HepG2 (cell line): ENCODE measurements at regions not wholly inside any gene's neighbourhood (a gene's known extent, or its start where the extent isn't known, plus 50 kb on each side); places are given as distances from the start of the nearest gene placed in this dataset.

Experiments used
- ATAC-seq: fragments of 200-7000 bp; cut with Tn5 transposase; 3 replicates; pipeline ENCODE4 v1.9.1; 2020; ENCODE audit warnings: mild to moderate bottlenecking, moderate library complexity
- BruUV-seq: library from RNA; stranded (reverse); fragments of 400-500 nt; replicated peaks from 2 replicates; lab custom pipeline; 2021; lab: Mats Ljungman, UMichigan
- CTCF ChIA-PET: fragments of 300-600 bp; formaldehyde crosslinking; extraction: SDS; loops from one replicate; lab custom pipeline; 2021; ENCODE audit warnings: low total read pairs, inconsistent platforms, low intra/inter-chr PET ratio; lab: Yijun Ruan, JAX
- POLR2A ChIA-PET: fragments of 350-600 bp; sonication (Branson Sonifier 250); formaldehyde crosslinking; loops from one replicate; lab custom pipeline; 2020; ENCODE audit warnings: antibody characterized with exemption, inconsistent platforms; lab: Yijun Ruan, JAX
- DNase-seq: peaks from one replicate; pipeline ENCODE4 v3.0.0-alpha.2; 2015; ENCODE audit warnings: low spot score
- FAIRE-seq: peaks from 3 replicates; lab custom pipeline; 2011; peaks lifted over from hg19 to GRCh38; lab: Jason Lieb, UNC
- H2AFZ ChIP-seq: one replicate; pipeline ENCODE4 v1.6.1; 2011; ENCODE audit warnings: low read length, inconsistent platforms
- H3K27ac ChIP-seq: fragments of 300-600 bp; 3 replicates; pipeline ENCODE4 v1.8.0; 2011; ENCODE audit warnings: mixed run types, mild to moderate bottlenecking, mixed read lengths, low read length, inconsistent platforms; ENCODE audit not compliant: insufficient read depth; ENCODE audit errors: extremely low read length
- H3K27me3 ChIP-seq, 2 experiments: fragments of 200-600 bp in 1 of 2; 2 replicates in 1 of 2; 3 replicates in 1 of 2; pipeline versions ENCODE4 v1.6.0 to v1.8.0; 2011; ENCODE audit warnings: low read length in 2 of 2, mild to moderate bottlenecking in 2 of 2, moderate library complexity in 2 of 2, inconsistent platforms in 1 of 2; ENCODE audit not compliant: insufficient read depth in 2 of 2, control insufficient read depth in 1 of 2
- H3K36me3 ChIP-seq, 2 experiments: fragments of 200-600 bp in 1 of 2; replicated peaks in 1 of 2; 2 replicates in 1 of 2; 3 replicates in 1 of 2; pipeline versions ENCODE4 v1.5.1 to v1.8.0; 2011; ENCODE audit warnings: low read length in 2 of 2, inconsistent platforms in 1 of 2; ENCODE audit not compliant: insufficient read depth in 2 of 2, control insufficient read depth in 1 of 2
- H3K4me1 ChIP-seq: 2 replicates; pipeline ENCODE4 v1.5.1; 2012; ENCODE audit warnings: low read length, inconsistent platforms; ENCODE audit not compliant: insufficient read depth
- H3K4me2 ChIP-seq: 2 replicates; pipeline ENCODE4 v1.6.0; 2011; ENCODE audit warnings: low read depth, low read length, inconsistent platforms
- H3K4me3 ChIP-seq, 3 experiments: fragments of 200-600 bp in 1 of 3; sonication (generic), shearing (Covaris generic) in 1 of 3; replicated peaks in 1 of 3; 2 replicates each; pipeline ENCODE4 v1.5.1; 2011 to 2016; ENCODE audit warnings: low read length in 3 of 3, inconsistent platforms in 2 of 3, low read depth in 2 of 3, mild to moderate bottlenecking in 2 of 3, control low read depth in 1 of 3, mixed read lengths in 1 of 3; ENCODE audit not compliant: insufficient read depth in 1 of 3
- H3K79me2 ChIP-seq: one replicate; pipeline ENCODE4 v1.6.1; 2011; ENCODE audit warnings: low read length, inconsistent platforms; ENCODE audit not compliant: insufficient read depth
- H3K9ac ChIP-seq: 2 replicates; pipeline ENCODE4 v1.6.0; 2011; ENCODE audit warnings: mild to moderate bottlenecking, low read depth, low read length, inconsistent platforms; ENCODE audit not compliant: insufficient read depth
- H3K9me3 ChIP-seq: 2 replicates; pipeline ENCODE4 v1.5.1; 2012; ENCODE audit warnings: mild to moderate bottlenecking, low read length
- H4K20me1 ChIP-seq: 2 replicates; pipeline ENCODE4 v1.6.0; 2011; ENCODE audit warnings: inconsistent platforms, mild to moderate bottlenecking, low read length, moderate library complexity; ENCODE audit not compliant: insufficient read depth
- ATF7 ChIP-seq, 2 experiments: fragments of 450-650 bp in 1 of 2; sonication (generic) in 1 of 2; formaldehyde crosslinking in 1 of 2; IDR thresholded peaks; 2 replicates each; pipeline versions ENCODE4 v1.4.0 to v1.6.1; 2016 to 2020; ENCODE audit warnings: antibody characterized with exemption in 1 of 2, mild to moderate bottlenecking in 1 of 2, missing genetic modification reagents in 1 of 2
- CEBPB ChIP-seq: IDR thresholded peaks from 2 replicates; pipeline ENCODE4 v1.6.1; 2011; ENCODE audit warnings: low read depth, low read length, improper control_type of control experiment, borderline replicate concordance
- ISX ChIP-seq: sonication (generic); formaldehyde crosslinking; conservative IDR thresholded peaks from 2 replicates; pipeline ENCODE4 v1.5.0; 2020; ENCODE audit warnings: missing genetic modification reagents
- KDM6A ChIP-seq: IDR thresholded peaks from 2 replicates; pipeline ENCODE4 v1.6.1; 2016; ENCODE audit warnings: low read depth
- MAFK ChIP-seq, 2 experiments: IDR thresholded peaks in 1 of 2; conservative IDR thresholded peaks in 1 of 2; 2 replicates each; pipeline ENCODE4 v1.6.1; 2011; ENCODE audit warnings: improper control_type of control experiment in 2 of 2, low read length in 2 of 2
- ZMAT3 ChIP-seq: sonication (generic); formaldehyde crosslinking; conservative IDR thresholded peaks from 2 replicates; pipeline ENCODE4 v1.7.0; 2021; ENCODE audit warnings: missing genetic modification reagents
- ZNF232 ChIP-seq: sonication (generic); formaldehyde crosslinking; IDR thresholded peaks from 2 replicates; pipeline ENCODE4 v1.4.0; 2020; ENCODE audit warnings: missing genetic modification reagents, borderline replicate concordance
- WGBS: methylation state at CpG from one replicate; pipeline ENCODE4 v1.1.6; 2017; ENCODE audit warnings: low lambda C conversion rate; 5-methylcytosine and 5-hydroxymethylcytosine counted together
- in situ Hi-C: cut with HindIII; loops from 2 replicates; pipeline ENCODE4 v1.10.0; 2017; ENCODE audit warnings: low pct_unique_long_range_greater_than_20kb; ENCODE audit not compliant: extremely low pct_ligation_motif_present
- intact Hi-C: fragments of 100-400 bp; cut with micrococcal nuclease; formaldehyde crosslinking; loops from one replicate; pipeline ENCODE4 v1.10.0; 2022; ENCODE audit not compliant: unreplicated experiment
- TF ChIP-seq, protein P1 (sequence below): sonication (generic); formaldehyde crosslinking; IDR thresholded peaks from 2 replicates; pipeline ENCODE4 v1.5.0; 2020; ENCODE audit warnings: missing genetic modification reagents
- TF ChIP-seq, protein P2 (sequence below): sonication (generic); formaldehyde crosslinking; conservative IDR thresholded peaks from 2 replicates; pipeline ENCODE4 v1.8.0; 2022; ENCODE audit warnings: low read depth, missing genetic modification reagents

DNA sequence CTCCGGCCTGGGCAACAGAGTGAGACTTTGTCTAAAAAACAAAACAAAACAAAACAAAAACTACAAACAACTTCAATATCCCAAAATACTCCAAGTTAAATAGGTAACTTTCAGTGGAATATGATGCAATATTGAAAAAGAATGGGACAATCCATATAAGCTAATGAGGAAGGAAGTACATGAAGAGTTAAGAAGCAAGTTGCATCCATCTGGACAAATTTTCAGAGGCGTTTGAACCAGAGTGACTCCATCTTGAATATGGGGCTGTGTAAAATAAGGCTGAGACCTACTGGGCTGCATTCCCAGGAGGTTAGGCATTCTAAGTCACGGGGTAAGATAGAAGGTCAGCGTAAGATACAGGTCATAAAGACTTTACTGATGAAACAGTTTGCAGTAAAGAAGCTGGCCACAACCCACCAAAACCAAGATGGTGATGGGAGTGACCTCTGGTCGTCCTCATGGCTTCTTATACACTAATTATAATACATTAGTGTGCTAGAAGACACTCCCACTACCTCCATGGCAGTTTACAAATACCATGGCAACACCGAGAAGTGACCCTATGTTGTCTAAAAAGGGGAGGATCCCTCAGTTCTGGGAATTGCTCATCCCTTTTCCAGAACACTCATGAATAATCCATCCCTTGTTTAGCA, 58.1 kb upstream of the LCTL start:
- Histone ChIP-seq H3K27ac (no peak overlapping the region), H3K79me2 (no peaks in the 10 kb centered on the region), H2AFZ (no peak overlapping the region), H3K36me3 (no peaks in the 10 kb centered on the region), H3K27me3 (peaks cover 0 to 4% of the 10 kb centered on the region in 2 experiments; a peak in 2 of 5 replicates), H3K4me2 (no peak overlapping the region), H3K4me3 (no peak overlapping the region), H3K9me3 (no peaks in the 10 kb centered on the region), H3K4me1 (peaks cover 29% of the 10 kb centered on the region), H3K9ac (no peak overlapping the region), H4K20me1 (no peaks in the 10 kb centered on the region)
- ATAC-seq (no peak), DNase-seq (no peak), FAIRE-seq (no peak)
- BruUV-seq: no TSS peak
- intact Hi-C loops (no loop called here), in situ Hi-C loops (no loop called here)
- WGBS: 54% methylated on average over 6 of the region's 6 CpGs
- TF ChIP-seq, protein P1, sequence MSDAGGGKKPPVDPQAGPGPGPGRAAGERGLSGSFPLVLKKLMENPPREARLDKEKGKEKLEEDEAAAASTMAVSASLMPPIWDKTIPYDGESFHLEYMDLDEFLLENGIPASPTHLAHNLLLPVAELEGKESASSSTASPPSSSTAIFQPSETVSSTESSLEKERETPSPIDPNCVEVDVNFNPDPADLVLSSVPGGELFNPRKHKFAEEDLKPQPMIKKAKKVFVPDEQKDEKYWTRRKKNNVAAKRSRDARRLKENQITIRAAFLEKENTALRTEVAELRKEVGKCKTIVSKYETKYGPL (CRISPR knock-in tag): no peak
- TF ChIP-seq ATF7 (IDR thresholded peaks at IDR 0.05) (peak; percentile 51), ATF7 (CRISPR knock-in tag; IDR thresholded peaks at IDR 0.05) (no peak), ISX (CRISPR knock-in tag) (no peak), CEBPB (peak; percentile 49; the same call in 1 of the 2 replicates), MAFK (conservative IDR thresholded peaks at IDR 0.05 in 1 of 2, IDR thresholded peaks at IDR 0.05 in 1 of 2; ENCODE audit: low read length in 2 of 2) (no peak), KDM6A (CRISPR knock-in tag) (no peak), ZNF232 (CRISPR knock-in tag) (no peak)
- CTCF ChIA-PET: no interaction called here
- POLR2A ChIA-PET: interaction anchor here (0.6 kb wide), 1 partner anchor 120 kb away, joined by 3 read pairs; no protein-coding TSS in a partner anchor

DNA sequence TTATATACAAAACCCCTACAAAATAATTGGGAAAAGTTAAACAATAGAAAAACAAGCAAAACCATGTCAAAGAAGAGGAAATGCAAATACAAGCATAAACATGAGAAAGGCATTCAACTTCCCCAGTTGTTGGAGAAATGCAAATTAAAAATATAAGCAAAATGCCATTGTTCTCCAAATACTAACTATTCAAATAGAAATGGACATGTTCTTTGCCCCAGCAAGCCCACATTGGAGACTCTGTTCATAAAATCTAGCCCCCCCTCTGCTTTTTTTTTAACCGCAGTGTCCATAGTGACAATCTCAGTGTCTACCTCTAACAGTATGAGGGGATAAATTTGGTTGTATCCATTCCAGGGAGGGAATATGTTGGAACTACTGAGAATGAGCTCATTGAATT, 59.7 kb upstream of the LCTL start:
- Histone ChIP-seq H2AFZ (no peak overlapping the region), H3K36me3 (no peaks in the 10 kb centered on the region), H4K20me1 (no peaks in the 10 kb centered on the region), H3K9ac (no peak overlapping the region), H3K27ac (no peak overlapping the region), H3K4me3 (no peak overlapping the region), H3K27me3 (peaks cover 0 to 4% of the 10 kb centered on the region in 2 experiments; a peak in 2 of 5 replicates), H3K4me2 (no peak overlapping the region), H3K9me3 (no peaks in the 10 kb centered on the region), H3K79me2 (no peaks in the 10 kb centered on the region), H3K4me1 (peaks cover 24% of the 10 kb centered on the region)
- CTCF ChIA-PET: no interaction called here
- intact Hi-C loops (no loop called here), in situ Hi-C loops (no loop called here)
- FAIRE-seq: no peak
- TF ChIP-seq, protein P2, sequence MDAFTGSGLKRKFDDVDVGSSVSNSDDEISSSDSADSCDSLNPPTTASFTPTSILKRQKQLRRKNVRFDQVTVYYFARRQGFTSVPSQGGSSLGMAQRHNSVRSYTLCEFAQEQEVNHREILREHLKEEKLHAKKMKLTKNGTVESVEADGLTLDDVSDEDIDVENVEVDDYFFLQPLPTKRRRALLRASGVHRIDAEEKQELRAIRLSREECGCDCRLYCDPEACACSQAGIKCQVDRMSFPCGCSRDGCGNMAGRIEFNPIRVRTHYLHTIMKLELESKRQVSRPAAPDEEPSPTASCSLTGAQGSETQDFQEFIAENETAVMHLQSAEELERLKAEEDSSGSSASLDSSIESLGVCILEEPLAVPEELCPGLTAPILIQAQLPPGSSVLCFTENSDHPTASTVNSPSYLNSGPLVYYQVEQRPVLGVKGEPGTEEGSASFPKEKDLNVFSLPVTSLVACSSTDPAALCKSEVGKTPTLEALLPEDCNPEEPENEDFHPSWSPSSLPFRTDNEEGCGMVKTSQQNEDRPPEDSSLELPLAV: no peak
- TF ChIP-seq ZMAT3 (CRISPR knock-in tag): no peak
- 84% methylated on average over 1 of the region's 1 CpG for WGBS
- no peak for ATAC-seq
- DNase-seq: no peak
- BruUV-seq: no TSS peak
- POLR2A ChIA-PET: no interaction called here
